ENCODE measurements at regions not wholly inside any gene's neighbourhood (a gene's known extent, or its start where the extent isn't known, plus 50 kb on each side); places are given as distances from the start of the nearest gene placed in this dataset.

- DNase-seq (ENCODE audit: low read depth in 2 of 2), result no peak
These were observed 370.1 kb downstream of the ADRA2A start for GRCh38 chr10:111446966-111447365.

- DNase-seq (ENCODE audit: low read depth in 2 of 2), result no peak
These were observed 375.3 kb downstream of the ADRA2A start for GRCh38 chr10:111452153-111452552.

- DNase-seq (ENCODE audit: low read depth in 2 of 2), result no peak
These were observed 379.1 kb downstream of the ADRA2A start for GRCh38 chr10:111455776-111456426.

- DNase-seq (ENCODE audit: low read depth in 2 of 2), result no peak
These were observed 381.4 kb downstream of the ADRA2A start for GRCh38 chr10:111458256-111458655.

GRCh38 chr10:111459967-111460366 is 383.1 kb downstream of the ADRA2A start:
- DNase-seq (ENCODE audit: low read depth in 2 of 2), result no peak

- DNase-seq (ENCODE audit: low read depth in 2 of 2), result no peak
These were observed 395.6 kb downstream of the ADRA2A start for GRCh38 chr10:111472445-111472844.

GRCh38 chr10:111473361-111473760 is 396.5 kb downstream of the ADRA2A start:
- DNase-seq (ENCODE audit: low read depth in 2 of 2), result no peak

GRCh38 chr10:111474786-111475185 is 398.0 kb downstream of the ADRA2A start:
- DNase-seq (ENCODE audit: low read depth in 2 of 2), result no peak

GRCh38 chr10:111475720-111476119 is 398.9 kb downstream of the ADRA2A start:
- DNase-seq (ENCODE audit: low read depth in 2 of 2), result no peak

- no peak for DNase-seq (ENCODE audit: low read depth in 2 of 2)
These were observed 401.8 kb downstream of the ADRA2A start for GRCh38 chr10:111478651-111479050.

- no peak for DNase-seq (ENCODE audit: low read depth in 2 of 2)
These were observed 403.1 kb downstream of the ADRA2A start for GRCh38 chr10:111479966-111480365.

GRCh38 chr10:111481261-111481826 is 404.5 kb downstream of the ADRA2A start:
- no peak for DNase-seq (ENCODE audit: low read depth in 2 of 2)

- DNase-seq (ENCODE audit: low read depth in 2 of 2), result no peak
These were observed 405.0 kb downstream of the ADRA2A start for GRCh38 chr10:111481866-111482265.

GRCh38 chr10:111482621-111483216 is 405.9 kb downstream of the ADRA2A start:
- no peak for DNase-seq (ENCODE audit: low read depth in 2 of 2)

- no peak for DNase-seq (ENCODE audit: low read depth in 2 of 2)
These were observed 408.9 kb downstream of the ADRA2A start for GRCh38 chr10:111485767-111486166.

- no peak for DNase-seq (ENCODE audit: low read depth in 2 of 2)
These were observed 409.5 kb downstream of the ADRA2A start for GRCh38 chr10:111486346-111486745.

GRCh38 chr10:111488668-111489067 is 411.8 kb downstream of the ADRA2A start:
- no peak for DNase-seq (ENCODE audit: low read depth in 2 of 2)

- DNase-seq (ENCODE audit: low read depth in 2 of 2), result no peak
These were observed 414.3 kb downstream of the ADRA2A start for GRCh38 chr10:111491154-111491553.

GRCh38 chr10:111493024-111493625 is 416.3 kb downstream of the ADRA2A start:
- DNase-seq (ENCODE audit: low read depth in 2 of 2), result no peak

GRCh38 chr10:111498560-111498959 is 421.7 kb downstream of the ADRA2A start:
- DNase-seq (ENCODE audit: low read depth in 2 of 2), result no peak

- no peak for DNase-seq (ENCODE audit: low read depth in 2 of 2)
These were observed 427.5 kb downstream of the ADRA2A start for GRCh38 chr10:111504376-111504775.

- DNase-seq (ENCODE audit: low read depth in 2 of 2), result no peak
These were observed 429.6 kb downstream of the ADRA2A start for GRCh38 chr10:111506266-111507034.

All from activated CD8-positive, alpha-beta memory T cell treated with anti-CD3 and anti-CD28 coated beads for 4 hours (primary cell).